ENCODE measurements at regions not wholly inside any gene's neighbourhood (a gene's known extent, or its start where the extent isn't known, plus 50 kb on each side); places are given as distances from the start of the nearest gene placed in this dataset.

DNA sequence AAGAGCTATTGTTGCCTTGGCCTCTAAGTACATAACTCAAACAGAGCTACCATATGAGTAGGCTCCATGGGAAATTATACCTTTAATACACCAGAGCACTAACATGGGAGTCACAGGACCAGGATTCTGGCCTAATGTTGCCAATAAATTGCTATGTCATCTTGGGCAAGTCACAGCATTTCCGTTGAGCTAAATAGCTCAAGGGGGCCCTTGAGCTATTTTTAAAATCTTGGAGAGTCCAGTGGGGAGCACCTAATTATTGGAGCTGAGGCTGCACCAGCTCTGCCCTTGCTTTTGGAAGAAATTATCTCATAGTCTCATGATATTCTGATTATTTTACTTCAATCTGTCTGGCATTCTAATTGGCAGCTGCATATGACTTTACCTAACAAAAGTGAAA lies 350.8 kb downstream of the ENC1 start:
- no TSS peak for BruUV-seq (replicated peaks)
- Histone ChIP-seq H3K36me3 (ENCODE audit: control insufficient read depth in 1 of 2, insufficient read depth in 2 of 2, low read length in 2 of 2) (no peaks in the 10 kb centered on the region), H3K27ac (ENCODE audit: low read depth, low read length) (no peak overlapping the region), H2AFZ (ENCODE audit: low read depth, low read length, poor library complexity, severe bottlenecking) (no peak overlapping the region), H4K20me1 (ENCODE audit: insufficient read depth) (no peaks in the 10 kb centered on the region), H3K79me2 (ENCODE audit: insufficient read depth, low read length) (no peaks in the 10 kb centered on the region), H3K9me3 (ENCODE audit: control insufficient read depth in 1 of 2, insufficient read depth in 1 of 2, low read depth in 1 of 2, low read length in 2 of 2) (no peaks in the 10 kb centered on the region), H3K9ac (ENCODE audit: low read length) (no peak overlapping the region), H3K4me2 (ENCODE audit: low read length) (no peak overlapping the region), H3K9me2 (ENCODE audit: insufficient read depth) (no peaks in the 10 kb centered on the region), H3K27me3 (ENCODE audit: insufficient read depth, low read length) (no peaks in the 10 kb centered on the region), H3K4me3 (replicated peaks in 1 of 2; ENCODE audit: low read depth in 1 of 2, low read length in 2 of 2) (no peak overlapping the region), H3K4me1 (ENCODE audit: control insufficient read depth in 1 of 2, insufficient read depth in 2 of 2, low read length in 2 of 2) (no peaks in the 10 kb centered on the region)
- DNase-seq (ENCODE audit: low read depth, low spot score), result no peak
- RAD21 ChIA-PET (ENCODE audit: low non-redundant PET in 1 of 2, low total read pairs in 2 of 2, uncharacterized antibody in 2 of 2, unreplicated experiment in 2 of 2), result no interaction called here
- POLR2A ChIA-PET, result no interaction called here
- CTCF ChIA-PET, result no interaction called here
- intact Hi-C loops (cut with micrococcal nuclease), result no loop called here
- ATAC-seq, result no peak
- TF ChIP-seq POLR2AphosphoS5 (IDR thresholded peaks at IDR 0.05; ENCODE audit: low read depth, low read length) (no peak), EZH2 (IDR thresholded peaks at IDR 0.05) (no peak), SRF (IDR thresholded peaks at IDR 0.05; ENCODE audit: low read depth) (no peak), EZH2phosphoT487 (IDR thresholded peaks at IDR 0.05; ENCODE audit: borderline replicate concordance) (no peak), TCF7L2 (IDR thresholded peaks at IDR 0.05; ENCODE audit: borderline replicate concordance, extremely low read depth, insufficient read depth, insufficient read length) (no peak), FOSL1 (IDR thresholded peaks at IDR 0.05; ENCODE audit: low read depth) (no peak), SIN3A (IDR thresholded peaks at IDR 0.05; ENCODE audit: low read depth) (no peak), EGR1 (IDR thresholded peaks at IDR 0.05; ENCODE audit: low read depth) (no peak), SP1 (IDR thresholded peaks at IDR 0.05; ENCODE audit: low read depth) (no peak), CBX3 (IDR thresholded peaks at IDR 0.05; ENCODE audit: low read depth) (no peak), ZFX (IDR thresholded peaks at IDR 0.05) (no peak), JUND (IDR thresholded peaks at IDR 0.05) (no peak), RAD21 (IDR thresholded peaks at IDR 0.05; ENCODE audit: low read depth) (no peak), ZNF274 (IDR thresholded peaks at IDR 0.05; ENCODE audit: low read depth, low read length) (no peak), POLR2A (IDR thresholded peaks at IDR 0.05; ENCODE audit: borderline replicate concordance, extremely low read depth, insufficient read depth, insufficient read length) (no peak)
- TF ChIP-seq, protein P1, sequence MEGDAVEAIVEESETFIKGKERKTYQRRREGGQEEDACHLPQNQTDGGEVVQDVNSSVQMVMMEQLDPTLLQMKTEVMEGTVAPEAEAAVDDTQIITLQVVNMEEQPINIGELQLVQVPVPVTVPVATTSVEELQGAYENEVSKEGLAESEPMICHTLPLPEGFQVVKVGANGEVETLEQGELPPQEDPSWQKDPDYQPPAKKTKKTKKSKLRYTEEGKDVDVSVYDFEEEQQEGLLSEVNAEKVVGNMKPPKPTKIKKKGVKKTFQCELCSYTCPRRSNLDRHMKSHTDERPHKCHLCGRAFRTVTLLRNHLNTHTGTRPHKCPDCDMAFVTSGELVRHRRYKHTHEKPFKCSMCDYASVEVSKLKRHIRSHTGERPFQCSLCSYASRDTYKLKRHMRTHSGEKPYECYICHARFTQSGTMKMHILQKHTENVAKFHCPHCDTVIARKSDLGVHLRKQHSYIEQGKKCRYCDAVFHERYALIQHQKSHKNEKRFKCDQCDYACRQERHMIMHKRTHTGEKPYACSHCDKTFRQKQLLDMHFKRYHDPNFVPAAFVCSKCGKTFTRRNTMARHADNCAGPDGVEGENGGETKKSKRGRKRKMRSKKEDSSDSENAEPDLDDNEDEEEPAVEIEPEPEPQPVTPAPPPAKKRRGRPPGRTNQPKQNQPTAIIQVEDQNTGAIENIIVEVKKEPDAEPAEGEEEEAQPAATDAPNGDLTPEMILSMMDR (IDR thresholded peaks at IDR 0.05 in 2 of 3, conservative IDR thresholded peaks at IDR 0.05 in 1 of 3; ENCODE audit: borderline replicate concordance in 1 of 3, insufficient read depth in 1 of 3, low read depth in 2 of 3, low read length in 2 of 3), result no peak
- TF ChIP-seq, protein P2, sequence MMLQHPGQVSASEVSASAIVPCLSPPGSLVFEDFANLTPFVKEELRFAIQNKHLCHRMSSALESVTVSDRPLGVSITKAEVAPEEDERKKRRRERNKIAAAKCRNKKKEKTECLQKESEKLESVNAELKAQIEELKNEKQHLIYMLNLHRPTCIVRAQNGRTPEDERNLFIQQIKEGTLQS (IDR thresholded peaks at IDR 0.05), result no peak
- TF ChIP-seq, protein P3, sequence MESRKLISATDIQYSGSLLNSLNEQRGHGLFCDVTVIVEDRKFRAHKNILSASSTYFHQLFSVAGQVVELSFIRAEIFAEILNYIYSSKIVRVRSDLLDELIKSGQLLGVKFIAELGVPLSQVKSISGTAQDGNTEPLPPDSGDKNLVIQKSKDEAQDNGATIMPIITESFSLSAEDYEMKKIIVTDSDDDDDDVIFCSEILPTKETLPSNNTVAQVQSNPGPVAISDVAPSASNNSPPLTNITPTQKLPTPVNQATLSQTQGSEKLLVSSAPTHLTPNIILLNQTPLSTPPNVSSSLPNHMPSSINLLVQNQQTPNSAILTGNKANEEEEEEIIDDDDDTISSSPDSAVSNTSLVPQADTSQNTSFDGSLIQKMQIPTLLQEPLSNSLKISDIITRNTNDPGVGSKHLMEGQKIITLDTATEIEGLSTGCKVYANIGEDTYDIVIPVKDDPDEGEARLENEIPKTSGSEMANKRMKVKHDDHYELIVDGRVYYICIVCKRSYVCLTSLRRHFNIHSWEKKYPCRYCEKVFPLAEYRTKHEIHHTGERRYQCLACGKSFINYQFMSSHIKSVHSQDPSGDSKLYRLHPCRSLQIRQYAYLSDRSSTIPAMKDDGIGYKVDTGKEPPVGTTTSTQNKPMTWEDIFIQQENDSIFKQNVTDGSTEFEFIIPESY (IDR thresholded peaks at IDR 0.05; ENCODE audit: extremely low read depth, insufficient replicate concordance, low read length), result no peak
- TF ChIP-seq, protein P4, sequence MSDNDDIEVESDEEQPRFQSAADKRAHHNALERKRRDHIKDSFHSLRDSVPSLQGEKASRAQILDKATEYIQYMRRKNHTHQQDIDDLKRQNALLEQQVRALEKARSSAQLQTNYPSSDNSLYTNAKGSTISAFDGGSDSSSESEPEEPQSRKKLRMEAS (IDR thresholded peaks at IDR 0.05), result no peak
- TF ChIP-seq, protein P5, sequence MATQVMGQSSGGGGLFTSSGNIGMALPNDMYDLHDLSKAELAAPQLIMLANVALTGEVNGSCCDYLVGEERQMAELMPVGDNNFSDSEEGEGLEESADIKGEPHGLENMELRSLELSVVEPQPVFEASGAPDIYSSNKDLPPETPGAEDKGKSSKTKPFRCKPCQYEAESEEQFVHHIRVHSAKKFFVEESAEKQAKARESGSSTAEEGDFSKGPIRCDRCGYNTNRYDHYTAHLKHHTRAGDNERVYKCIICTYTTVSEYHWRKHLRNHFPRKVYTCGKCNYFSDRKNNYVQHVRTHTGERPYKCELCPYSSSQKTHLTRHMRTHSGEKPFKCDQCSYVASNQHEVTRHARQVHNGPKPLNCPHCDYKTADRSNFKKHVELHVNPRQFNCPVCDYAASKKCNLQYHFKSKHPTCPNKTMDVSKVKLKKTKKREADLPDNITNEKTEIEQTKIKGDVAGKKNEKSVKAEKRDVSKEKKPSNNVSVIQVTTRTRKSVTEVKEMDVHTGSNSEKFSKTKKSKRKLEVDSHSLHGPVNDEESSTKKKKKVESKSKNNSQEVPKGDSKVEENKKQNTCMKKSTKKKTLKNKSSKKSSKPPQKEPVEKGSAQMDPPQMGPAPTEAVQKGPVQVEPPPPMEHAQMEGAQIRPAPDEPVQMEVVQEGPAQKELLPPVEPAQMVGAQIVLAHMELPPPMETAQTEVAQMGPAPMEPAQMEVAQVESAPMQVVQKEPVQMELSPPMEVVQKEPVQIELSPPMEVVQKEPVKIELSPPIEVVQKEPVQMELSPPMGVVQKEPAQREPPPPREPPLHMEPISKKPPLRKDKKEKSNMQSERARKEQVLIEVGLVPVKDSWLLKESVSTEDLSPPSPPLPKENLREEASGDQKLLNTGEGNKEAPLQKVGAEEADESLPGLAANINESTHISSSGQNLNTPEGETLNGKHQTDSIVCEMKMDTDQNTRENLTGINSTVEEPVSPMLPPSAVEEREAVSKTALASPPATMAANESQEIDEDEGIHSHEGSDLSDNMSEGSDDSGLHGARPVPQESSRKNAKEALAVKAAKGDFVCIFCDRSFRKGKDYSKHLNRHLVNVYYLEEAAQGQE (IDR thresholded peaks at IDR 0.05; ENCODE audit: low read depth), result no peak
